IMR-90 (cell line): ENCODE measurements at regions not wholly inside any gene's neighbourhood (a gene's known extent, or its start where the extent isn't known, plus 50 kb on each side); places are given as distances from the start of the nearest gene placed in this dataset.
"Not testable (repeated sequence)": the region's sequence is repeated elsewhere in the genome, so short reads cannot be mapped to it uniquely, and the experiment has no call there.

Source experiments
- CEBPB ChIP-seq: IDR thresholded peaks from 2 replicates; pipeline ENCODE4 v1.6.1; 2012; ENCODE audit warnings: low read depth, low read length, improper control_type of control experiment
- FOS ChIP-seq: fragments of 150-350 bp; IDR thresholded peaks from 2 replicates; pipeline ENCODE4 v1.6.1; 2016; ENCODE audit warnings: low read depth, low read length
- MAFK ChIP-seq: IDR thresholded peaks from 2 replicates; pipeline ENCODE4 v1.6.1; 2012; ENCODE audit warnings: low read depth, low read length, improper control_type of control experiment
- MAZ ChIP-seq: IDR thresholded peaks from 2 replicates; pipeline ENCODE4 v1.6.1; 2012; ENCODE audit warnings: low read depth, mild to moderate bottlenecking, low read length, improper control_type of control experiment, moderate library complexity, borderline replicate concordance
- POLR2A ChIP-seq: IDR thresholded peaks from 2 replicates; pipeline ENCODE4 v1.6.1; 2012; ENCODE audit warnings: mild to moderate bottlenecking, low read depth, low read length
- RFX5 ChIP-seq: IDR thresholded peaks from 2 replicates; pipeline ENCODE4 v1.8.0; 2012; ENCODE audit warnings: low read depth, mild to moderate bottlenecking, low read length, moderate library complexity
- TF ChIP-seq, protein P1 (sequence below): conservative IDR thresholded peaks from 2 replicates; pipeline ENCODE4 v1.5.1; 2012; ENCODE audit warnings: mild to moderate bottlenecking, low read depth, low read length, improper control_type of control experiment

DNA sequence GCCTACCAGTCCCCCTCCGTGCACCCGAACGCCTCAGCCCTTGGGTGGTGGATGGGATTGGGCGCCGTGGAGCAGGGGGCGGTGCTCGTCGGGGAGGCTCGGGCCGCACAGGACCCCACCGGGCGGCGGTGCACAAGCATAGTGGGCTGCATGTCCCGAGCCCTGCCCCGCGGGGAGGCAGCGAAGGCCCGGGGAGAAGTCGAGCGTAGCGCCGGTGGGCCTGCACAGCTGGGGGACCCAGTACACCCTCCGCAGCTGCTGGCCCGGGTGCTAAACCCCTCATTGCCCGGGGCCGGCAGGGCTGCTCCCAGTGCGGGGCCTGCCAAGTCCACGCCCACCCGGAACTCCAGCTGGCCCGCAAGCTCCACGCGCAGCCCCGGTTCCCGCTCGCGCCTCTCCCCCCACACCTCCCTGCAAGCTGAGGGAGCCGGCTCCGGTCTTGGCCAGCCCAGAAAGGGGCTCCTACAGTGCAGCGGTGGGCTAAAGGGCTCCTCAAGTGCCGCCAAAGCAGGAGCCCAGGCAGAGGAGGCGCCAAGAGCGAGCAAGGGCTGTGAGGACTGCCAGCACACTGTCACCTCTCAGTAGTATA, 891.3 kb upstream of the EPHA5 start:
- not testable (repeated sequence) for TF ChIP-seq MAZ, CEBPB, MAFK, POLR2A, RFX5, FOS
- TF ChIP-seq, protein P1, sequence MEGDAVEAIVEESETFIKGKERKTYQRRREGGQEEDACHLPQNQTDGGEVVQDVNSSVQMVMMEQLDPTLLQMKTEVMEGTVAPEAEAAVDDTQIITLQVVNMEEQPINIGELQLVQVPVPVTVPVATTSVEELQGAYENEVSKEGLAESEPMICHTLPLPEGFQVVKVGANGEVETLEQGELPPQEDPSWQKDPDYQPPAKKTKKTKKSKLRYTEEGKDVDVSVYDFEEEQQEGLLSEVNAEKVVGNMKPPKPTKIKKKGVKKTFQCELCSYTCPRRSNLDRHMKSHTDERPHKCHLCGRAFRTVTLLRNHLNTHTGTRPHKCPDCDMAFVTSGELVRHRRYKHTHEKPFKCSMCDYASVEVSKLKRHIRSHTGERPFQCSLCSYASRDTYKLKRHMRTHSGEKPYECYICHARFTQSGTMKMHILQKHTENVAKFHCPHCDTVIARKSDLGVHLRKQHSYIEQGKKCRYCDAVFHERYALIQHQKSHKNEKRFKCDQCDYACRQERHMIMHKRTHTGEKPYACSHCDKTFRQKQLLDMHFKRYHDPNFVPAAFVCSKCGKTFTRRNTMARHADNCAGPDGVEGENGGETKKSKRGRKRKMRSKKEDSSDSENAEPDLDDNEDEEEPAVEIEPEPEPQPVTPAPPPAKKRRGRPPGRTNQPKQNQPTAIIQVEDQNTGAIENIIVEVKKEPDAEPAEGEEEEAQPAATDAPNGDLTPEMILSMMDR = not testable (repeated sequence)
